ENCODE measurements at regions not wholly inside any gene's neighbourhood (a gene's known extent, or its start where the extent isn't known, plus 50 kb on each side); places are given as distances from the start of the nearest gene placed in this dataset.

DNA sequence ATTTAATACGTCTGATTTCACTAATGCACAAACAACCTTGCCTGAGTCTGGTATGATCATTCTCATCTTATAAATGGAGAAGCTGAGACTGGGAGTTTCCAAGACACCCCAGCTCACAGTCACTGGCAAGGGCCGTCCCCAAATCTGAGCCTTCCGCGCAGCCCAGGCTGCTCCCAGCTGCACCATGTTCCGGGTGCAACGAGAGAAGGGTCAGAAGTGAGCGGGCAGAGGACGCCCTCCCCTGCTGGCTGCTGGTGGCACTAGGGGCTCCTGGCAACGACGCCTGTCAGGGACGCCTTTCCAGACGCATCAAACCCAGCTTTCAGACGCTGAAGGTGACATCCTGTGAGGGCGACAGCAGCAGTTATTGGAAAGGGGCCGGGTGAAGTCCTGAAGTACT, 115.3 kb upstream of the PROKR2 start:
- Histone ChIP-seq H3K4me3 (ENCODE audit: low read depth in 1 of 3, low read length in 3 of 3) (no peak overlapping the region), H3K27ac (ENCODE audit: low read depth in 1 of 2, low read length in 2 of 2) (no peak overlapping the region), H3K4me1 (ENCODE audit: control insufficient read depth in 4 of 4, insufficient read depth in 4 of 4, low read length in 3 of 4) (no peaks in the 10 kb centered on the region), H3K9ac (ENCODE audit: low read depth in 1 of 2, low read length in 2 of 2) (no peak overlapping the region), H3K9me3 (ENCODE audit: control insufficient read depth in 4 of 4, low read length in 3 of 4) (peaks cover 0 to 3% (median under 1%) of the 10 kb centered on the region in 4 donors), H3K27me3 (ENCODE audit: control insufficient read depth in 4 of 4, insufficient read depth in 4 of 4, low read length in 3 of 4) (peaks cover 0 to 12% (median 0%) of the 10 kb centered on the region in 4 donors), H3K36me3 (ENCODE audit: control insufficient read depth in 4 of 4, insufficient read depth in 3 of 4, low read depth in 1 of 4, low read length in 3 of 4) (no peaks in the 10 kb centered on the region)
- no peak for TF ChIP-seq ZBTB33 (IDR thresholded peaks at IDR 0.05)
- TF ChIP-seq CTCF (IDR thresholded peaks at IDR 0.05; ENCODE audit: low read depth, low read length, missing input control): no peak
- no peak for TF ChIP-seq JUND (IDR thresholded peaks at IDR 0.05)
- no peak for TF ChIP-seq FOXA2 (IDR thresholded peaks at IDR 0.05)
- TF ChIP-seq, protein P1, sequence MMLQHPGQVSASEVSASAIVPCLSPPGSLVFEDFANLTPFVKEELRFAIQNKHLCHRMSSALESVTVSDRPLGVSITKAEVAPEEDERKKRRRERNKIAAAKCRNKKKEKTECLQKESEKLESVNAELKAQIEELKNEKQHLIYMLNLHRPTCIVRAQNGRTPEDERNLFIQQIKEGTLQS (IDR thresholded peaks at IDR 0.05): no peak
- TF ChIP-seq RXRA (IDR thresholded peaks at IDR 0.05): no peak
- no peak for TF ChIP-seq EGR1 (IDR thresholded peaks at IDR 0.05; ENCODE audit: low read depth in 2 of 2)
- no peak for TF ChIP-seq YY1 (IDR thresholded peaks at IDR 0.05)
- TF ChIP-seq GABPA (IDR thresholded peaks at IDR 0.05 in 1 of 2, conservative IDR thresholded peaks at IDR 0.05 in 1 of 2): no peak
- TF ChIP-seq HNF4A (conservative IDR thresholded peaks at IDR 0.05): no peak
- DNase-seq (ENCODE audit: low spot score): no peak
- WGBS: 82% methylated on average over 15 of the region's 15 CpGs

DNA sequence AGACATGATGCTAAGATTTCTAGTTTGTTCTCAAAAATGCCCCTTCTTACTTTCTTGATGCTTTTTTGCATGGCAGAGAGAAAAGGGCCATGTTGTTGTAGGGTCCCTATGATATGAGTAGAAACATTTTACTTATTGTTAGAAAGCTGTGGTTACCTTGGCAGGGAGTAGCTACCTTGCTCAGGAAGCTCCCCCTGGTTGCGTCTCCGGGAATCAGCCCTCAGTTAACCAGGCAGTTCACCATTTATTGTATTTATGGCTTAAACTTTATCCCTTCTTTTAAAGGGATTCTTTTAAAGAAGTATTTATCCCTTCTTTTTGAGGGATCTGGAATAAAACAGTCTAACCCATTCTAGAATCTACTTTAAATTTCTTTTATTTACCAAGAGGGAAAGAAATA, 113.9 kb upstream of the PROKR2 start:
- H3K27me3 ChIP-seq (ENCODE audit: control insufficient read depth in 4 of 4, insufficient read depth in 4 of 4, low read length in 3 of 4): peaks cover 0 to 12% (median 0%) of the 10 kb centered on the region in 4 donors
- no peak for DNase-seq (ENCODE audit: low spot score)
- no peaks in the 10 kb centered on the region for H3K36me3 ChIP-seq (ENCODE audit: control insufficient read depth in 4 of 4, insufficient read depth in 3 of 4, low read depth in 1 of 4, low read length in 3 of 4)
- no peak overlapping the region for H3K4me3 ChIP-seq (ENCODE audit: low read depth in 1 of 3, low read length in 3 of 3)
- 35% methylated on average over 2 of the region's 2 CpGs for WGBS
- H3K27ac ChIP-seq (ENCODE audit: low read depth in 1 of 2, low read length in 2 of 2): no peak overlapping the region
- no peaks in the 10 kb centered on the region for H3K4me1 ChIP-seq (ENCODE audit: control insufficient read depth in 4 of 4, insufficient read depth in 4 of 4, low read length in 3 of 4)
- no peak for TF ChIP-seq FOXA2 (IDR thresholded peaks at IDR 0.05)
- TF ChIP-seq HNF4A (conservative IDR thresholded peaks at IDR 0.05): no peak
- no peak for TF ChIP-seq SP1 (IDR thresholded peaks at IDR 0.05)
- TF ChIP-seq, protein P1 (IDR thresholded peaks at IDR 0.05): no peak
- no peak for TF ChIP-seq JUND (IDR thresholded peaks at IDR 0.05)
- TF ChIP-seq TAF1 (conservative IDR thresholded peaks at IDR 0.05): no peak
- TF ChIP-seq EGR1 (IDR thresholded peaks at IDR 0.05; ENCODE audit: low read depth in 2 of 2): no peak
- TF ChIP-seq, protein P2, sequence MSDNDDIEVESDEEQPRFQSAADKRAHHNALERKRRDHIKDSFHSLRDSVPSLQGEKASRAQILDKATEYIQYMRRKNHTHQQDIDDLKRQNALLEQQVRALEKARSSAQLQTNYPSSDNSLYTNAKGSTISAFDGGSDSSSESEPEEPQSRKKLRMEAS (IDR thresholded peaks at IDR 0.05): no peak
- no peak for TF ChIP-seq FOXA1 (IDR thresholded peaks at IDR 0.05)
- no peak for TF ChIP-seq CTCF (IDR thresholded peaks at IDR 0.05; ENCODE audit: low read depth, low read length, missing input control)
- no peak for TF ChIP-seq RXRA (IDR thresholded peaks at IDR 0.05)
- TF ChIP-seq RAD21 (IDR thresholded peaks at IDR 0.05): no peak
- TF ChIP-seq YY1 (IDR thresholded peaks at IDR 0.05): no peak
- no peak for TF ChIP-seq GABPA (IDR thresholded peaks at IDR 0.05 in 1 of 2, conservative IDR thresholded peaks at IDR 0.05 in 1 of 2)
- TF ChIP-seq ZBTB33 (IDR thresholded peaks at IDR 0.05): no peak
- H3K9ac ChIP-seq (ENCODE audit: low read depth in 1 of 2, low read length in 2 of 2): no peak overlapping the region
- H3K9me3 ChIP-seq (ENCODE audit: control insufficient read depth in 4 of 4, low read length in 3 of 4): peaks cover 0 to 2% (median under 1%) of the 10 kb centered on the region in 4 donors

Measured in liver (tissue), 8 donors.